ENCODE measurements at regions not wholly inside any gene's neighbourhood (a gene's known extent, or its start where the extent isn't known, plus 50 kb on each side); places are given as distances from the start of the nearest gene placed in this dataset.

- TF ChIP-seq ZFX (IDR thresholded peaks at IDR 0.05; ENCODE audit: borderline replicate concordance) = no peak
- TF ChIP-seq, protein P1, sequence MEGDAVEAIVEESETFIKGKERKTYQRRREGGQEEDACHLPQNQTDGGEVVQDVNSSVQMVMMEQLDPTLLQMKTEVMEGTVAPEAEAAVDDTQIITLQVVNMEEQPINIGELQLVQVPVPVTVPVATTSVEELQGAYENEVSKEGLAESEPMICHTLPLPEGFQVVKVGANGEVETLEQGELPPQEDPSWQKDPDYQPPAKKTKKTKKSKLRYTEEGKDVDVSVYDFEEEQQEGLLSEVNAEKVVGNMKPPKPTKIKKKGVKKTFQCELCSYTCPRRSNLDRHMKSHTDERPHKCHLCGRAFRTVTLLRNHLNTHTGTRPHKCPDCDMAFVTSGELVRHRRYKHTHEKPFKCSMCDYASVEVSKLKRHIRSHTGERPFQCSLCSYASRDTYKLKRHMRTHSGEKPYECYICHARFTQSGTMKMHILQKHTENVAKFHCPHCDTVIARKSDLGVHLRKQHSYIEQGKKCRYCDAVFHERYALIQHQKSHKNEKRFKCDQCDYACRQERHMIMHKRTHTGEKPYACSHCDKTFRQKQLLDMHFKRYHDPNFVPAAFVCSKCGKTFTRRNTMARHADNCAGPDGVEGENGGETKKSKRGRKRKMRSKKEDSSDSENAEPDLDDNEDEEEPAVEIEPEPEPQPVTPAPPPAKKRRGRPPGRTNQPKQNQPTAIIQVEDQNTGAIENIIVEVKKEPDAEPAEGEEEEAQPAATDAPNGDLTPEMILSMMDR (IDR thresholded peaks at IDR 0.05) = no peak
- no peak overlapping the region for H3K27ac ChIP-seq
Observed at GRCh38 chr1:108072212-108072611, 107.2 kb upstream of the VAV3 start.

DNA sequence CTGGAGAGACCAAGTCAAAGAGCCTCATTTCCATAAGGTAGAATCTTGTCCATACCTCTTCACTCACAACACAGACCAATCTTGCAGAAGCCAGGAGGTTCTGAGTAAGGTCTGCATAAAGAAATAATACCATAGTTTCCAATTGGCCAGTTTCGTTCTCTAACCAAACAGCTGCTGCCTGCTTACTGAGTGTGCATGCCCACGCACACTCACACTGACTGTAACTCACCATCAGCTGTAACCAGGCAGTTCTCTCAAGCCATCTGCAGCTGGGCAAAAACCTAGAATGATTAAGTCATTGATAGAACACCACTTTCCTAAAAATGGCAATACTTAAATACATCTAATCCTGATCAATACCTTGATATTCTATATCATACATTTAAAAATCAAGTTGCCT is 106.6 kb upstream of the VAV3 start:
- TF ChIP-seq ZFX (IDR thresholded peaks at IDR 0.05; ENCODE audit: borderline replicate concordance) = no peak
- TF ChIP-seq, protein P1 (IDR thresholded peaks at IDR 0.05) = no peak
- no peak overlapping the region for H3K27ac ChIP-seq

GRCh38 chr1:108070662-108071061 is 105.7 kb upstream of the VAV3 start:
- no peak overlapping the region for H3K27ac ChIP-seq
- TF ChIP-seq ZFX (IDR thresholded peaks at IDR 0.05; ENCODE audit: borderline replicate concordance) = no peak
- TF ChIP-seq, protein P1 (IDR thresholded peaks at IDR 0.05) = no peak

GRCh38 chr1:108067884-108068540 is 103.0 kb upstream of the VAV3 start:
- no peak overlapping the region for H3K27ac ChIP-seq
- TF ChIP-seq ZFX (IDR thresholded peaks at IDR 0.05; ENCODE audit: borderline replicate concordance) = no peak
- TF ChIP-seq, protein P1 (IDR thresholded peaks at IDR 0.05) = no peak

GRCh38 chr1:108066808-108067207 is 101.8 kb upstream of the VAV3 start:
- H3K27ac ChIP-seq = no peak overlapping the region
- TF ChIP-seq ZFX (IDR thresholded peaks at IDR 0.05; ENCODE audit: borderline replicate concordance) = no peak
- TF ChIP-seq, protein P1 (IDR thresholded peaks at IDR 0.05) = no peak

GRCh38 chr1:108064255-108064654 is 99.3 kb upstream of the VAV3 start:
- TF ChIP-seq, protein P1 (IDR thresholded peaks at IDR 0.05) = no peak
- TF ChIP-seq ZFX (IDR thresholded peaks at IDR 0.05; ENCODE audit: borderline replicate concordance) = no peak
- H3K27ac ChIP-seq = no peak overlapping the region

DNA sequence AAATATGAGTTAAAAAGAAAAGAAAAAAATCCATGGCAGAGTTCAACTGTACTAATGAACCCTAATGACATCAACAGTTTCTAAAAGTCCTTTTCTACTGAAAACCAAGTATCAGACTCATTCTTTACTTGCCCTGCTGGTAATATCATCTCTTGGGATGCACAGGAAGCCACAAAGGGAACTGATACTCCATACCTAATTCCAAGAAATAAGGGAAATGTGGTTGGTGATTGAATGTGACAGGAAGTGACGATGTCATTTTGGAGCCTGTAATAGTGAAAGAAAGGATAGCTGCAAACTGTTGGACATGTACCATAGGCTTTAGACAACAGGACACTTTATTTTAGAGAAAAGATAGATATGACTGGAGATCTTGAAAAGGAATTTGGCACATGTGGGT is 98.7 kb upstream of the VAV3 start:
- TF ChIP-seq ZFX (IDR thresholded peaks at IDR 0.05; ENCODE audit: borderline replicate concordance) = no peak
- TF ChIP-seq, protein P1 (IDR thresholded peaks at IDR 0.05) = no peak
- H3K27ac ChIP-seq = no peak overlapping the region

Measured in 22Rv1 (cell line).